Epithelial cell of proximal tubule (primary cell): ENCODE measurements at regions not wholly inside any gene's neighbourhood (a gene's known extent, or its start where the extent isn't known, plus 50 kb on each side); places are given as distances from the start of the nearest gene placed in this dataset.

Source experiments
- DNase-seq: peaks from one replicate; pipeline ENCODE4 v3.0.0-alpha.2; 2011; ENCODE audit warnings: low read depth
- H3K4me3 ChIP-seq: 2 replicates; pipeline ENCODE4 v1.5.1; 2011; ENCODE audit warnings: low read depth, mild to moderate bottlenecking, low read length
- TF ChIP-seq, protein P1 (sequence below): conservative IDR thresholded peaks from 2 replicates; pipeline ENCODE4 v1.5.1; 2012; ENCODE audit warnings: low read depth, mild to moderate bottlenecking, low read length

- TF ChIP-seq, protein P1, sequence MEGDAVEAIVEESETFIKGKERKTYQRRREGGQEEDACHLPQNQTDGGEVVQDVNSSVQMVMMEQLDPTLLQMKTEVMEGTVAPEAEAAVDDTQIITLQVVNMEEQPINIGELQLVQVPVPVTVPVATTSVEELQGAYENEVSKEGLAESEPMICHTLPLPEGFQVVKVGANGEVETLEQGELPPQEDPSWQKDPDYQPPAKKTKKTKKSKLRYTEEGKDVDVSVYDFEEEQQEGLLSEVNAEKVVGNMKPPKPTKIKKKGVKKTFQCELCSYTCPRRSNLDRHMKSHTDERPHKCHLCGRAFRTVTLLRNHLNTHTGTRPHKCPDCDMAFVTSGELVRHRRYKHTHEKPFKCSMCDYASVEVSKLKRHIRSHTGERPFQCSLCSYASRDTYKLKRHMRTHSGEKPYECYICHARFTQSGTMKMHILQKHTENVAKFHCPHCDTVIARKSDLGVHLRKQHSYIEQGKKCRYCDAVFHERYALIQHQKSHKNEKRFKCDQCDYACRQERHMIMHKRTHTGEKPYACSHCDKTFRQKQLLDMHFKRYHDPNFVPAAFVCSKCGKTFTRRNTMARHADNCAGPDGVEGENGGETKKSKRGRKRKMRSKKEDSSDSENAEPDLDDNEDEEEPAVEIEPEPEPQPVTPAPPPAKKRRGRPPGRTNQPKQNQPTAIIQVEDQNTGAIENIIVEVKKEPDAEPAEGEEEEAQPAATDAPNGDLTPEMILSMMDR: no peak
- H3K4me3 ChIP-seq: no peak overlapping the region
- DNase-seq: no peak
Observed at GRCh38 chr2:103817746-103818145, 1036.2 kb upstream of the POU3F3 start.

DNA sequence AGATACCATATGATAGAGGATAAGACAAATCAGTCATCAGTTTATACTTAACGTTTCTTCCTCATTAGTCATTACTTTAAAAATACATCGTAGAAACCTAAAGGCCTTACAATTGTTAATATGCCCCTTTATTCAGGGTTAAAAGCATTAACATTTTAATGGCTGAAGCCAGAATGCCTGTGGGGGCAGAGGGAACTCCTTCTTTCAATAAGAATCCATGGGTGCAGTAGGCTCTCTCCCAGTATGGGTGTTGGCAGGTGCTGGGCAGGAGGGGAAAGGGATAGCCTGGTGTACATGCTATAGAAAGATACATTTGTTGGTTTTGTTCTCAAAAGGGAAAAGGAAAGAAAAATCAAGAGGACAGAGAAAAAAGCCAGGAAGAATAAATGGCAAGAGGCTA, 1035.7 kb upstream of the POU3F3 start:
- H3K4me3 ChIP-seq: no peak overlapping the region
- TF ChIP-seq, protein P1: no peak
- no peak for DNase-seq

GRCh38 chr2:103819599-103819998, 1034.3 kb upstream of the POU3F3 start:
- TF ChIP-seq, protein P1: no peak
- DNase-seq: no peak
- H3K4me3 ChIP-seq: no peak overlapping the region

- TF ChIP-seq, protein P1: no peak
- peak; percentile 41 for DNase-seq
- no peak overlapping the region for H3K4me3 ChIP-seq
Observed at GRCh38 chr2:103823847-103824246, 1030.1 kb upstream of the POU3F3 start.

GRCh38 chr2:103847276-103847675, 1006.6 kb upstream of the POU3F3 start:
- no peak for DNase-seq
- TF ChIP-seq, protein P1: no peak
- no peak overlapping the region for H3K4me3 ChIP-seq

GRCh38 chr2:103859238-103859637, 994.7 kb upstream of the POU3F3 start:
- no peak overlapping the region for H3K4me3 ChIP-seq
- no peak for DNase-seq
- TF ChIP-seq, protein P1: peak; percentile 18

DNA sequence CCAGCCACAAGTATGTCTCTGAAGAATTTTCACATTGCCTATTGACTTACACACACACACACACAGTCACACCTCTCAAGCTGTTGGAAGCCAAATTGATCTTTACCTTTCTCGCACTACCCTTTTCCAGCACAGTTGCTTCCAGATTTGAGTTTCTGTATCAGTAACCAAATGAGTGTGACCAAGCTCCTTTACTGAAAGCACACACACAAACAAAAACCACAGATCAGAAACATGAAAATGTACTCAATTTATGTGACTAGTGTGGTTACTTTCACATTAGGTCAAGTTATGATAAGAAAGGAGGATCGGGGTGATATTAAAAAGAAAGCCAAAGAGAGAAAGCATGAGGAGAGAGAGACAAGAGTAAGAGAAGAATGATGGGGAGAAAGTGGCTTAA, 993.9 kb upstream of the POU3F3 start:
- TF ChIP-seq, protein P1: no peak
- H3K4me3 ChIP-seq: no peak overlapping the region
- no peak for DNase-seq
